Endothelial cell of umbilical vein (primary cell): ENCODE measurements at regions not wholly inside any gene's neighbourhood (a gene's known extent, or its start where the extent isn't known, plus 50 kb on each side); places are given as distances from the start of the nearest gene placed in this dataset.

Source experiments
- JUN ChIP-seq: IDR thresholded peaks from 2 replicates; pipeline ENCODE4 v1.6.1; 2011; ENCODE audit warnings: borderline replicate concordance, low read depth; ENCODE audit not compliant: insufficient read length, insufficient read depth
- TF ChIP-seq, protein P1 (sequence below), 2 donors: IDR thresholded peaks; 1 replicate in 1 of 2; 2 replicates in 1 of 2; pipeline ENCODE4 v1.5.1; 2011; ENCODE audit warnings: low read length in 2 of 2, mild to moderate bottlenecking in 2 of 2, moderate library complexity in 2 of 2, control low read depth in 1 of 2, inconsistent platforms in 1 of 2, low read depth in 1 of 2; ENCODE audit not compliant: insufficient read depth in 1 of 2; ENCODE audit errors: extremely low read depth in 1 of 2

DNA sequence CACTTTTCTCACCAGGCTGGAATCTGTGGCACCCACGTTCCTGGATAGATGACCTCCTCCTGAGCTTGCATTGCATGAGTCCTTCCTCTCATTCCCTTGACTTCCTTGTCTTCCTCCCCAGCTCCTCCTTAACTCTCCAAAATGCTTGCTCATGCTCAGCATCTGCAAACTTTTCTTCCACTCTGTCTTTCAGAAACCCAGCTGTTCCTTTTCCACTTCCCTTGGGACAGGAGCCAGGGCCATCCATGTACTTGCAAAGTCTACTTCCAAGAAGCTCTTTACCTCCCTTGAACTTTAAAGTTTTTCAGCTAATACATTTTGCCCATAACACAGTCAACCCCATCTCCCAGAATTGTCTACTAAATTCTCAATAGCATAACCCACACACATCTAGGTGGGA is 861.7 kb downstream of the QKI start:
- TF ChIP-seq, protein P1, sequence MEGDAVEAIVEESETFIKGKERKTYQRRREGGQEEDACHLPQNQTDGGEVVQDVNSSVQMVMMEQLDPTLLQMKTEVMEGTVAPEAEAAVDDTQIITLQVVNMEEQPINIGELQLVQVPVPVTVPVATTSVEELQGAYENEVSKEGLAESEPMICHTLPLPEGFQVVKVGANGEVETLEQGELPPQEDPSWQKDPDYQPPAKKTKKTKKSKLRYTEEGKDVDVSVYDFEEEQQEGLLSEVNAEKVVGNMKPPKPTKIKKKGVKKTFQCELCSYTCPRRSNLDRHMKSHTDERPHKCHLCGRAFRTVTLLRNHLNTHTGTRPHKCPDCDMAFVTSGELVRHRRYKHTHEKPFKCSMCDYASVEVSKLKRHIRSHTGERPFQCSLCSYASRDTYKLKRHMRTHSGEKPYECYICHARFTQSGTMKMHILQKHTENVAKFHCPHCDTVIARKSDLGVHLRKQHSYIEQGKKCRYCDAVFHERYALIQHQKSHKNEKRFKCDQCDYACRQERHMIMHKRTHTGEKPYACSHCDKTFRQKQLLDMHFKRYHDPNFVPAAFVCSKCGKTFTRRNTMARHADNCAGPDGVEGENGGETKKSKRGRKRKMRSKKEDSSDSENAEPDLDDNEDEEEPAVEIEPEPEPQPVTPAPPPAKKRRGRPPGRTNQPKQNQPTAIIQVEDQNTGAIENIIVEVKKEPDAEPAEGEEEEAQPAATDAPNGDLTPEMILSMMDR (IDR thresholded peaks at IDR 0.05; ENCODE audit: extremely low read depth in 1 of 2, insufficient read depth in 1 of 2, low read depth in 1 of 2, low read length in 2 of 2) = no peak
- TF ChIP-seq JUN = no peak
